ENCODE measurements at regions not wholly inside any gene's neighbourhood (a gene's known extent, or its start where the extent isn't known, plus 50 kb on each side); places are given as distances from the start of the nearest gene placed in this dataset.

DNA sequence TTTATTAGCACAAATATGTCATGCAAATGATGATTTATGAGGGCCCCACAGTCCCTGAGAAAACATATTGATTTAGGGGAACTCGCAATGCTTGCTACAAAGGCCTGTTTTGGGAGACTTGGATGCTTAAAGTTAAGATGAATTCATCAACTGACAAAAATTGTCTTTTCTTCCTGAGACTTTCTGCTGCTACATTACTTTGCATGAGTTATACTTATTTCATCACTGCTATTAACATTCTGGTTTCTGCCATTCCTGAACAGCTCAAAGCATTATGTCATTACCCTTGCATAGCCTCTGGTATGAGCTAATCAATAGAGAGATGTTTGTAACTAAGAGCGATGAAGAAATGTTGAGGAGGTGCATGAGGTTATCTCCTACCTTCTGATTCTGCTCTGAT is 74.4 kb downstream of the SOX11 start:
- TF ChIP-seq ZFX (IDR thresholded peaks at IDR 0.05) = no peak
- TF ChIP-seq, protein P1, sequence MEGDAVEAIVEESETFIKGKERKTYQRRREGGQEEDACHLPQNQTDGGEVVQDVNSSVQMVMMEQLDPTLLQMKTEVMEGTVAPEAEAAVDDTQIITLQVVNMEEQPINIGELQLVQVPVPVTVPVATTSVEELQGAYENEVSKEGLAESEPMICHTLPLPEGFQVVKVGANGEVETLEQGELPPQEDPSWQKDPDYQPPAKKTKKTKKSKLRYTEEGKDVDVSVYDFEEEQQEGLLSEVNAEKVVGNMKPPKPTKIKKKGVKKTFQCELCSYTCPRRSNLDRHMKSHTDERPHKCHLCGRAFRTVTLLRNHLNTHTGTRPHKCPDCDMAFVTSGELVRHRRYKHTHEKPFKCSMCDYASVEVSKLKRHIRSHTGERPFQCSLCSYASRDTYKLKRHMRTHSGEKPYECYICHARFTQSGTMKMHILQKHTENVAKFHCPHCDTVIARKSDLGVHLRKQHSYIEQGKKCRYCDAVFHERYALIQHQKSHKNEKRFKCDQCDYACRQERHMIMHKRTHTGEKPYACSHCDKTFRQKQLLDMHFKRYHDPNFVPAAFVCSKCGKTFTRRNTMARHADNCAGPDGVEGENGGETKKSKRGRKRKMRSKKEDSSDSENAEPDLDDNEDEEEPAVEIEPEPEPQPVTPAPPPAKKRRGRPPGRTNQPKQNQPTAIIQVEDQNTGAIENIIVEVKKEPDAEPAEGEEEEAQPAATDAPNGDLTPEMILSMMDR (conservative IDR thresholded peaks at IDR 0.05) = no peak
- H3K27ac ChIP-seq = no peak overlapping the region

DNA sequence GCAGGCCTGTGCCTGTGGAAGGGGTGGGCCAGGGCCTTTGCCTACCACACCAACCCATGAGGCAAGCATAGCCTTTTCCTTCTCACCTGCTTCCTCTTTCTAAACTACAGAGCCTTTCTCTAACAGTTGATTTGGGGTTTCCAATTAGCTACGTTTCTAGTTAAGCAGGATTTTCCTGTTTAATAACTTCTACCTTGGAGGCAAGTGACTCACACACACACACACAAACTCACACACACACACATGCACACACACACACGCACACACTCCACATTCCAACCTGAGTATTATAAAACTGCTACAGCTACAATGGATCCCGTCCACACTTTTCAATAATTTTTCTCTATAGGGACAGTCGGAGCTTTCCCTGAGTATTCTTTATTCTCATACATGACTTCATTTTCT is 84.9 kb downstream of the SOX11 start:
- no peak for TF ChIP-seq ZFX (IDR thresholded peaks at IDR 0.05)
- TF ChIP-seq, protein P1 (conservative IDR thresholded peaks at IDR 0.05) = no peak
- H3K27ac ChIP-seq = no peak overlapping the region

DNA sequence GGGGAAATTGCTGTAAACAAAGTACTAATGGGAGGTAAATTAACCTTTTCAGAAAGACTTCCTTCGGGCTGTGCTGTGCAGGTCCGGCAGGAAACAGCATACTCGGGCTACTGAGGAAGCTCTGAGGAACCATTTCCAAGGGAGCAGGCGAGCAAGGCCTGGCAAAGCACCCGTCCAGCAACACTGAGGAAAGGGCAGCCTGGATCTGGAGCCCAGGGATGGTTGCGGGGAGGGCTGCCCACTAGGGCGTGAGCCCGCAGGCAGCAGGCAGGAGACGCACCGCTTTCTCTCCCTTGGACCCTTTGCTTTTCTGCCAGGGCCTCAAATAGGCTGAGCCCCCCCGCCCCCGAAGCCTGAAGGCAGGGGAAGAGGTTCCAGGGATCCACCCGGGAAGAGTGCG is 89.5 kb downstream of the SOX11 start:
- peak overlapping the region; percentile 17; the same call in 1 of the 2 replicates for H3K27ac ChIP-seq
- no peak for TF ChIP-seq ZFX (IDR thresholded peaks at IDR 0.05)
- TF ChIP-seq, protein P1 (conservative IDR thresholded peaks at IDR 0.05) = no peak

DNA sequence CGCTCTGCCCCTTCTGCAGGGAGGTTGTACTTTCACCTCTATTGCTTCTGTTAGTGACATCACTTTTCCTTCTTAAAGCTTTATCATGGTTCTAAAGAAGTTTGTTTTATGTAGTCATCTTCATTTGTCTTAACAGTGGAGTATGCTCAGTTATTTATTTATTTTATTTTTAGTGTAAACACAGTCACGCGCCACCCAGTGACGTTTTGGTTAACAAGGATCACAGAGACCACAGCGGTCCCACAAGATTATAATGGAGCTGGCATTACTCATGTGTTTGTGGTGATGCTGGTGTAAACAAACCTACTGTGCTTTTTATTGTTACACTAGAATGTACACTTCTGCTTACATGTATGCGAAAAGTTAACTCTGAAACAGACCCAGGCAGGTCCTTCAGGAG is 89.9 kb downstream of the SOX11 start:
- TF ChIP-seq ZFX (IDR thresholded peaks at IDR 0.05) = no peak
- TF ChIP-seq, protein P1 (conservative IDR thresholded peaks at IDR 0.05) = no peak; the same call in 1 of the 2 replicates
- H3K27ac ChIP-seq = peak overlapping the region; percentile 17; the same call in 1 of the 2 replicates

DNA sequence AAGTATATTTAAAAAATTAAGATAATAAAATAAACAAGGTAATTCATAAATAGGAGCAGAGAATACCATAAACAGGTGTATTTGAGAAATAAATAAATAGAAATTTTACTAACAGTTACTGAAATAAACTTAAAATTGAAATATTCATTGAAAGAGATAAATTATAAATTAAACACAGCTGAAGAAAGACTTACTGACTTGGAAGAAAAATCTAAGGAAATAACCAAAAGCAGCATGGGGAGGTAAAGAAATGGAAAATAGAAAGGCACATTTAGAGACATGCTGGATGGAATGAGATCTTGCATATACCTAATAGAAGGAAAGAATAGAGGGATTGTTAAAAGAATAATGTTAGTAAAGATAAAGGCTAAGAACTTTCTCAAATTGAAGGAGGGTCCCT is 96.3 kb downstream of the SOX11 start:
- TF ChIP-seq, protein P1 (conservative IDR thresholded peaks at IDR 0.05) = no peak
- no peak for TF ChIP-seq ZFX (IDR thresholded peaks at IDR 0.05)
- no peak overlapping the region for H3K27ac ChIP-seq

DNA sequence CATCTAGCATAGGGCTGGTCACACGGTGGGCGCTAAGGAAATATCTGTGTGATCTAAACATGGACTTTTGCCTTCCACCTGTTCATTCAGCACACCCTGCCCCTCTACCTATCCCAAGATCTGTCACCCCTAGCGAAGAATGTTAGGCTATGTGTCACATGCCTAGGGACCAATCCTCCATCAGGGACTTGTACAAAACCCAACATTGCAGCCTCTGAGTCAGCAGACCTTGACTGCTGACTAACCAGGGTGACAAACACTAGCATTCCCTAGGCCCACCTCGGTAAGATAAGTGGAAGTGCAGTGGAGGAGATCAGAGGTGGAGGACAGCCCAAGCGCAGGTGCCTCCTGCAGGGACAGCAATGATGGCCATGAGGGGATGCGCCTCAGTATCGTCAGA is 99.2 kb downstream of the SOX11 start:
- H3K27ac ChIP-seq = no peak overlapping the region

DNA sequence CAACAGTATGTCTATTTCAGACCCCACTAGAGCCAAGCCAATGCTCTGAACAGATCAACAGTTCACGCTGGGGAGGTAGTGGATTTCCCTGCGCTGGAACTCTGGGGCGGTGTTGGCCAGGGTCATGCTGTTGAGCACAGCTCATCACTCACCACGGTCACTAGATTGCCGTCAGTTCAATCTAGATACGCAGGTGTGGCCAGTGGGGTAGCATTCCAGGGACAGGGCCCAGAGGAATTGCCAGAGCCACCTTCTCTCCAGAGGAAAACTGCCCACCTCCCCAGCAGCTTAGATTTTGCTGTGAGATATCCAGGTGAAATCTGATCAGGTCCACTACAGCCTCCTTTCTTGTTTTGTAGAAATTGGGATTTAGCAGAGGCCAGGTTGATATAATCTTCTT is 101.8 kb downstream of the SOX11 start:
- no peak overlapping the region for H3K27ac ChIP-seq
- TF ChIP-seq ZFX (IDR thresholded peaks at IDR 0.05) = no peak
- TF ChIP-seq, protein P1 (conservative IDR thresholded peaks at IDR 0.05) = no peak

More for the DNA sequence above, 99.2 kb downstream of the SOX11 start:
- TF ChIP-seq, protein P1 (conservative IDR thresholded peaks at IDR 0.05) = no peak
- no peak for TF ChIP-seq ZFX (IDR thresholded peaks at IDR 0.05)
